Trophoblast cell (in vitro differentiated cells and primary cell): ENCODE measurements at regions not wholly inside any gene's neighbourhood (a gene's known extent, or its start where the extent isn't known, plus 50 kb on each side); places are given as distances from the start of the nearest gene placed in this dataset.

ENCODE experiments used
- DNase-seq, 2 donors: peaks; one replicate each; pipeline ENCODE4 v3.0.0-alpha.2; 2016
- H2AFZ ChIP-seq: 2 replicates; pipeline ENCODE4 v1.6.1; 2013; ENCODE audit warnings: low read length, moderate library complexity, mild to moderate bottlenecking; ENCODE audit not compliant: insufficient read depth, poor library complexity
- H2AK5ac ChIP-seq: 2 replicates; pipeline ENCODE4 v1.6.1; 2013; ENCODE audit warnings: mild to moderate bottlenecking, low read length
- H2BK120ac ChIP-seq: 2 replicates; pipeline ENCODE4 v1.6.1; 2013; ENCODE audit warnings: low read length, mild to moderate bottlenecking, moderate library complexity; ENCODE audit not compliant: insufficient read depth, poor library complexity
- H2BK12ac ChIP-seq: 2 replicates; pipeline ENCODE4 v1.6.1; 2013; ENCODE audit warnings: mild to moderate bottlenecking, low read length, moderate library complexity
- H2BK5ac ChIP-seq: 2 replicates; pipeline ENCODE4 v1.6.1; 2013; ENCODE audit warnings: low read length, low read depth, moderate library complexity, mild to moderate bottlenecking; ENCODE audit not compliant: poor library complexity
- H3K14ac ChIP-seq: 2 replicates; pipeline ENCODE4 v1.6.1; 2013; ENCODE audit warnings: mild to moderate bottlenecking, low read length
- H3K18ac ChIP-seq: 2 replicates; pipeline ENCODE4 v1.6.1; 2013; ENCODE audit warnings: mild to moderate bottlenecking, low read length
- H3K23ac ChIP-seq: 2 replicates; pipeline ENCODE4 v1.6.1; 2013; ENCODE audit warnings: low read length
- H3K27ac ChIP-seq: 2 replicates; pipeline ENCODE4 v1.5.1; 2013; ENCODE audit warnings: low read depth, mild to moderate bottlenecking, inconsistent platforms, low read length, moderate library complexity
- H3K27me3 ChIP-seq: 2 replicates; pipeline ENCODE4 v1.6.1; 2013; ENCODE audit warnings: inconsistent platforms, mild to moderate bottlenecking, low read length, moderate library complexity; ENCODE audit not compliant: insufficient read depth
- H3K36me3 ChIP-seq, 2 experiments: 1 replicate in 1 of 2; 2 replicates in 1 of 2; pipeline ENCODE4 v1.6.1; 2013; ENCODE audit warnings: low read length in 2 of 2, mild to moderate bottlenecking in 2 of 2, moderate library complexity in 1 of 2; ENCODE audit not compliant: insufficient read depth in 2 of 2, control insufficient read depth in 1 of 2
- H3K4ac ChIP-seq: 2 replicates; pipeline ENCODE4 v1.6.1; 2013; ENCODE audit warnings: low read depth, mild to moderate bottlenecking, low read length, moderate library complexity
- H3K4me1 ChIP-seq, 2 experiments: 1 replicate in 1 of 2; 2 replicates in 1 of 2; pipeline ENCODE4 v1.6.1; 2013; ENCODE audit warnings: low read length in 2 of 2, mild to moderate bottlenecking in 2 of 2, moderate library complexity in 1 of 2; ENCODE audit not compliant: insufficient read depth in 2 of 2, control insufficient read depth in 1 of 2
- H3K4me2 ChIP-seq: 2 replicates; pipeline ENCODE4 v1.6.1; 2013; ENCODE audit warnings: inconsistent platforms, mild to moderate bottlenecking, low read length, moderate library complexity
- H3K4me3 ChIP-seq: 2 replicates; pipeline ENCODE4 v1.5.1; 2013; ENCODE audit warnings: mild to moderate bottlenecking, low read depth, low read length, inconsistent platforms
- H3K79me1 ChIP-seq: one replicate; pipeline ENCODE4 v1.6.1; 2013; ENCODE audit warnings: low read length
- H3K79me2 ChIP-seq: 2 replicates; pipeline ENCODE4 v1.6.1; 2013; ENCODE audit warnings: low read length, mild to moderate bottlenecking; ENCODE audit not compliant: control insufficient read depth, insufficient read depth, poor library complexity
- H3K9ac ChIP-seq: 2 replicates; pipeline ENCODE4 v1.6.1; 2013; ENCODE audit warnings: mild to moderate bottlenecking, low read length
- H3K9me3 ChIP-seq: 2 replicates; pipeline ENCODE4 v1.6.1; 2013; ENCODE audit warnings: low read depth, mild to moderate bottlenecking, control low read depth, inconsistent platforms, low read length; ENCODE audit not compliant: insufficient read depth
- H4K12ac ChIP-seq: 2 replicates; pipeline ENCODE4 v1.6.1; 2013; ENCODE audit warnings: low read depth, mild to moderate bottlenecking, low read length, moderate library complexity
- H4K8ac ChIP-seq: 2 replicates; pipeline ENCODE4 v1.6.1; 2013; ENCODE audit warnings: low read depth, mild to moderate bottlenecking, low read length, moderate library complexity
- H4K91ac ChIP-seq: one replicate; pipeline ENCODE4 v1.6.1; 2013; ENCODE audit warnings: low read depth, mild to moderate bottlenecking, low read length, moderate library complexity
- WGBS: extraction: QIAGEN DNeasy Blood & Tissue Kit; methylation state at CpG from one replicate; pipeline ENCODE4 v1.1.7; 2013; ENCODE audit warnings: missing lambda C conversion rate; ENCODE audit not compliant: insufficient read length, insufficient coverage; ENCODE audit errors: extremely low coverage; 5-methylcytosine and 5-hydroxymethylcytosine counted together

- H2BK12ac ChIP-seq, result no peak overlapping the region
- H2AFZ ChIP-seq, result no peak overlapping the region
- no peak for DNase-seq
- no peak overlapping the region for H3K9ac ChIP-seq
- no peak overlapping the region for H3K4me3 ChIP-seq
- no peaks in the 10 kb centered on the region for H3K4me1 ChIP-seq
- H3K27ac ChIP-seq, result no peak overlapping the region
- H2AK5ac ChIP-seq, result no peak overlapping the region
- H2BK120ac ChIP-seq, result no peak overlapping the region
- H3K27me3 ChIP-seq, result no peaks in the 10 kb centered on the region
- H3K4ac ChIP-seq, result no peak overlapping the region
- H3K4me2 ChIP-seq, result no peak overlapping the region
- no CpG with 5 or more reads among the region's 17 CpGs for WGBS
- peaks cover 28% of the 10 kb centered on the region for H3K9me3 ChIP-seq
- H3K36me3 ChIP-seq, result no peaks in the 10 kb centered on the region
- no peak overlapping the region for H3K18ac ChIP-seq
- H3K79me2 ChIP-seq, result no peaks in the 10 kb centered on the region
- no peak overlapping the region for H2BK5ac ChIP-seq
- H4K8ac ChIP-seq, result no peak overlapping the region
- no peak overlapping the region for H3K14ac ChIP-seq
- no peaks in the 10 kb centered on the region for H3K79me1 ChIP-seq
- H3K23ac ChIP-seq, result no peak overlapping the region
- no peak overlapping the region for H4K12ac ChIP-seq
- H4K91ac ChIP-seq, result no peak overlapping the region
Measured at GRCh38 chr1:2877391-2877790, 75.9 kb upstream of the TTC34 start.

GRCh38 chr1:2878591-2878990 lies 77.1 kb upstream of the TTC34 start:
- Histone ChIP-seq H3K4me3 (no peak overlapping the region), H3K14ac (no peak overlapping the region), H3K36me3 (no peaks in the 10 kb centered on the region), H3K4me2 (no peak overlapping the region), H3K4me1 (no peaks in the 10 kb centered on the region), H4K8ac (no peak overlapping the region), H3K4ac (no peak overlapping the region), H3K27me3 (no peaks in the 10 kb centered on the region), H3K27ac (no peak overlapping the region), H3K9ac (no peak overlapping the region), H2AFZ (no peak overlapping the region), H2BK12ac (no peak overlapping the region), H2BK120ac (no peak overlapping the region), H3K79me2 (no peaks in the 10 kb centered on the region), H2BK5ac (no peak overlapping the region), H3K18ac (no peak overlapping the region), H3K79me1 (no peaks in the 10 kb centered on the region), H3K9me3 (peaks cover 35% of the 10 kb centered on the region), H2AK5ac (no peak overlapping the region), H4K12ac (no peak overlapping the region), H4K91ac (no peak overlapping the region), H3K23ac (no peak overlapping the region)
- DNase-seq, result no peak
- no CpG with 5 or more reads among the region's 14 CpGs for WGBS

GRCh38 chr1:2879026-2879425 lies 77.5 kb upstream of the TTC34 start:
- Histone ChIP-seq H3K36me3 (no peaks in the 10 kb centered on the region), H4K8ac (no peak overlapping the region), H4K91ac (no peak overlapping the region), H3K9me3 (peaks cover 32% of the 10 kb centered on the region), H3K4me2 (no peak overlapping the region), H4K12ac (no peak overlapping the region), H3K79me1 (no peaks in the 10 kb centered on the region), H2BK12ac (no peak overlapping the region), H3K4me3 (no peak overlapping the region), H2AK5ac (no peak overlapping the region), H3K4me1 (no peaks in the 10 kb centered on the region), H3K14ac (no peak overlapping the region), H3K27ac (no peak overlapping the region), H3K4ac (no peak overlapping the region), H2AFZ (no peak overlapping the region), H3K9ac (no peak overlapping the region), H3K23ac (no peak overlapping the region), H2BK5ac (no peak overlapping the region), H3K27me3 (no peaks in the 10 kb centered on the region), H2BK120ac (no peak overlapping the region), H3K79me2 (no peaks in the 10 kb centered on the region), H3K18ac (no peak overlapping the region)
- WGBS, result no CpG with 5 or more reads among the region's 14 CpGs
- DNase-seq, result no peak

GRCh38 chr1:2879591-2879990 lies 78.1 kb upstream of the TTC34 start:
- H3K4me1 ChIP-seq, result no peaks in the 10 kb centered on the region
- H3K4me3 ChIP-seq, result no peak overlapping the region
- H3K23ac ChIP-seq, result no peak overlapping the region
- H2BK120ac ChIP-seq, result no peak overlapping the region
- H3K9me3 ChIP-seq, result peaks cover 33% of the 10 kb centered on the region
- WGBS, result no CpG with 5 or more reads among the region's 18 CpGs
- no peak overlapping the region for H4K91ac ChIP-seq
- H2BK5ac ChIP-seq, result no peak overlapping the region
- no peaks in the 10 kb centered on the region for H3K27me3 ChIP-seq
- no peaks in the 10 kb centered on the region for H3K79me2 ChIP-seq
- no peak overlapping the region for H3K27ac ChIP-seq
- H4K8ac ChIP-seq, result no peak overlapping the region
- no peaks in the 10 kb centered on the region for H3K79me1 ChIP-seq
- H2BK12ac ChIP-seq, result no peak overlapping the region
- no peak overlapping the region for H3K14ac ChIP-seq
- H3K4ac ChIP-seq, result no peak overlapping the region
- no peaks in the 10 kb centered on the region for H3K36me3 ChIP-seq
- H3K9ac ChIP-seq, result no peak overlapping the region
- DNase-seq, result no peak
- no peak overlapping the region for H4K12ac ChIP-seq
- no peak overlapping the region for H3K4me2 ChIP-seq
- no peak overlapping the region for H3K18ac ChIP-seq
- H2AFZ ChIP-seq, result no peak overlapping the region
- H2AK5ac ChIP-seq, result no peak overlapping the region
